DND-41 (cell line): ENCODE measurements at regions not wholly inside any gene's neighbourhood (a gene's known extent, or its start where the extent isn't known, plus 50 kb on each side); places are given as distances from the start of the nearest gene placed in this dataset.
A peak's percentile ranks its signal among the peaks of the same experiment; 100 is the strongest.

Experiments used
- ATAC-seq: fragments of 200-7000 bp; cut with Tn5 transposase; 3 replicates; pipeline ENCODE4 v1.9.1; 2021; ENCODE audit warnings: low read depth; ENCODE audit not compliant: insufficient read depth
- DNase-seq: peaks from one replicate; pipeline ENCODE4 v3.0.0-alpha.2; 2020
- H2AFZ ChIP-seq: 2 replicates; pipeline ENCODE4 v1.6.0; 2012; ENCODE audit warnings: low read depth, low read length
- H3K27ac ChIP-seq: 2 replicates; pipeline ENCODE4 v1.5.1; 2012; ENCODE audit warnings: low read length, inconsistent platforms
- H3K27me3 ChIP-seq: fragments of 200-600 bp; sonication (generic); 2 replicates; pipeline ENCODE4 v1.6.0; 2012; ENCODE audit warnings: low read length, mild to moderate bottlenecking, inconsistent platforms; ENCODE audit not compliant: insufficient read depth, poor library complexity
- H3K36me3 ChIP-seq: 2 replicates; pipeline ENCODE4 v1.5.1; 2012; ENCODE audit warnings: low read length, inconsistent platforms; ENCODE audit not compliant: insufficient read depth
- H3K4me1 ChIP-seq: 2 replicates; pipeline ENCODE4 v1.5.1; 2012; ENCODE audit warnings: mild to moderate bottlenecking, low read length; ENCODE audit not compliant: insufficient read depth
- H3K4me2 ChIP-seq: 2 replicates; pipeline ENCODE4 v1.6.0; 2012; ENCODE audit warnings: mild to moderate bottlenecking, moderate library complexity, low read length, inconsistent platforms; ENCODE audit not compliant: insufficient read depth
- H3K4me3 ChIP-seq, 2 experiments: fragments of 200-600 bp in 1 of 2; shearing (Covaris generic) in 1 of 2; 2 replicates each; pipeline ENCODE4 v1.5.1; 2012 to 2016; ENCODE audit warnings: inconsistent platforms in 2 of 2, low read length in 2 of 2, mild to moderate bottlenecking in 2 of 2, low read depth in 1 of 2, moderate library complexity in 1 of 2
- H3K79me2 ChIP-seq: 2 replicates; pipeline ENCODE4 v1.6.0; 2012; ENCODE audit warnings: low read length, inconsistent platforms; ENCODE audit not compliant: insufficient read depth
- H3K9ac ChIP-seq: 2 replicates; pipeline ENCODE4 v1.6.0; 2012; ENCODE audit warnings: low read depth, mild to moderate bottlenecking, inconsistent platforms, low read length, moderate library complexity
- H3K9me3 ChIP-seq: 2 replicates; pipeline ENCODE4 v1.5.1; 2012; ENCODE audit warnings: low read length, moderate library complexity, mild to moderate bottlenecking, inconsistent platforms; ENCODE audit not compliant: insufficient read depth, severe bottlenecking
- H4K20me1 ChIP-seq: 2 replicates; pipeline ENCODE4 v1.6.0; 2012; ENCODE audit warnings: low read length; ENCODE audit not compliant: insufficient read depth
- EZH2 ChIP-seq: IDR thresholded peaks from 3 replicates; pipeline ENCODE4 v1.6.1; 2012; ENCODE audit warnings: borderline replicate concordance, low read depth, mild to moderate bottlenecking, moderate library complexity, low read length, inconsistent platforms; ENCODE audit not compliant: severe bottlenecking
- TF ChIP-seq, protein P1 (sequence below): IDR thresholded peaks from 2 replicates; pipeline ENCODE4 v1.5.1; 2012; ENCODE audit warnings: borderline replicate concordance, low read length, moderate library complexity, mild to moderate bottlenecking; ENCODE audit not compliant: poor library complexity, severe bottlenecking; ENCODE audit errors: extremely low read depth

DNA sequence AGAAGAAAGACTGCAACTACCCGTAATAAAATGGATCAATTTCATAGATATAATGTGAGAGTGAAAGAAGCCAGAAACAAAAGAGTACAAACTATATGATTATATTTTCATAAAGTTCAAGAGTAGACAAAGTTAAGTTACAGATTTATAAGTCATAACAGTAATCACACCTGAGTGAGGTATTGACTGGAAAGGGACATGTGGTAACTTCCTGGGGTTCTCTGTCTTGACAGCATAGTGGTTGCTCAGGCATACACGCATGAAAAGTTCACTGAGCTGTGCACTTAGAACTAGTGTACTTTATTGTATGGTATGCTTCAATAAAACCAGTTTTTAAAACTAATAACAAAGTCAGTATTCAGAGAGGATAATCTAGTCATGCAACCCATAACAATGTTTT is 653.6 kb downstream of the EPM2A start:
- Histone ChIP-seq H3K36me3 (no peaks in the 10 kb centered on the region), H3K27ac (no peak overlapping the region)
- TF ChIP-seq, protein P1, sequence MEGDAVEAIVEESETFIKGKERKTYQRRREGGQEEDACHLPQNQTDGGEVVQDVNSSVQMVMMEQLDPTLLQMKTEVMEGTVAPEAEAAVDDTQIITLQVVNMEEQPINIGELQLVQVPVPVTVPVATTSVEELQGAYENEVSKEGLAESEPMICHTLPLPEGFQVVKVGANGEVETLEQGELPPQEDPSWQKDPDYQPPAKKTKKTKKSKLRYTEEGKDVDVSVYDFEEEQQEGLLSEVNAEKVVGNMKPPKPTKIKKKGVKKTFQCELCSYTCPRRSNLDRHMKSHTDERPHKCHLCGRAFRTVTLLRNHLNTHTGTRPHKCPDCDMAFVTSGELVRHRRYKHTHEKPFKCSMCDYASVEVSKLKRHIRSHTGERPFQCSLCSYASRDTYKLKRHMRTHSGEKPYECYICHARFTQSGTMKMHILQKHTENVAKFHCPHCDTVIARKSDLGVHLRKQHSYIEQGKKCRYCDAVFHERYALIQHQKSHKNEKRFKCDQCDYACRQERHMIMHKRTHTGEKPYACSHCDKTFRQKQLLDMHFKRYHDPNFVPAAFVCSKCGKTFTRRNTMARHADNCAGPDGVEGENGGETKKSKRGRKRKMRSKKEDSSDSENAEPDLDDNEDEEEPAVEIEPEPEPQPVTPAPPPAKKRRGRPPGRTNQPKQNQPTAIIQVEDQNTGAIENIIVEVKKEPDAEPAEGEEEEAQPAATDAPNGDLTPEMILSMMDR = no peak
- TF ChIP-seq EZH2 = no peak

DNA sequence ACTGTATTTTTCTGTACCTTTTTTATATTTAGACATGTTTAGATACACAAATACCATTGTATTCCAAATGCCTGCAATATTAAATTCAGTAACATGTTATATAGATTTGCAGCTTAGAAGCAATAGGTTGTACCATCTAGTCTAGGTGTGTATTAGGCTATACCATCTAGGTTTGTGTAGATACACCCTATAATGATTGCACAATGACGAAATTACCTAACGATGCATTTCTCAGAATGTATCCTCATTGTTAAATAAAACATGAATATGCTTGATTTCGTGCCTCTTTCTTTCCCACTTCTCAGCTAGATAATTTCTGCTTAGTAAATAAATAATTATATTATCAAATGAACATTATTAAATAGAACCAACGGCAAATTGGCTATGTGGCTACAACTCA is 653.0 kb downstream of the EPM2A start:
- no peak overlapping the region for H3K27ac ChIP-seq
- H3K9ac ChIP-seq = no peak overlapping the region
- H2AFZ ChIP-seq = no peak overlapping the region
- H4K20me1 ChIP-seq = no peaks in the 10 kb centered on the region
- no peak overlapping the region for H3K4me3 ChIP-seq
- no peaks in the 10 kb centered on the region for H3K79me2 ChIP-seq
- no peaks in the 10 kb centered on the region for H3K4me1 ChIP-seq
- ATAC-seq (no peak), DNase-seq (no peak)
- H3K27me3 ChIP-seq = no peaks in the 10 kb centered on the region
- H3K9me3 ChIP-seq = no peaks in the 10 kb centered on the region
- no peak for TF ChIP-seq EZH2
- TF ChIP-seq, protein P1 = no peak
- no peaks in the 10 kb centered on the region for H3K36me3 ChIP-seq
- H3K4me2 ChIP-seq = no peak overlapping the region

More for the DNA sequence above, 653.6 kb downstream of the EPM2A start:
- no peaks in the 10 kb centered on the region for H4K20me1 ChIP-seq
- DNase-seq = no peak
- no peaks in the 10 kb centered on the region for H3K79me2 ChIP-seq
- H3K27me3 ChIP-seq = no peaks in the 10 kb centered on the region
- H3K9ac ChIP-seq = no peak overlapping the region
- H3K4me3 ChIP-seq = no peak overlapping the region
- H3K9me3 ChIP-seq = no peaks in the 10 kb centered on the region
- H2AFZ ChIP-seq = no peak overlapping the region
- H3K4me2 ChIP-seq = no peak overlapping the region
- no peak for ATAC-seq
- no peaks in the 10 kb centered on the region for H3K4me1 ChIP-seq

DNA sequence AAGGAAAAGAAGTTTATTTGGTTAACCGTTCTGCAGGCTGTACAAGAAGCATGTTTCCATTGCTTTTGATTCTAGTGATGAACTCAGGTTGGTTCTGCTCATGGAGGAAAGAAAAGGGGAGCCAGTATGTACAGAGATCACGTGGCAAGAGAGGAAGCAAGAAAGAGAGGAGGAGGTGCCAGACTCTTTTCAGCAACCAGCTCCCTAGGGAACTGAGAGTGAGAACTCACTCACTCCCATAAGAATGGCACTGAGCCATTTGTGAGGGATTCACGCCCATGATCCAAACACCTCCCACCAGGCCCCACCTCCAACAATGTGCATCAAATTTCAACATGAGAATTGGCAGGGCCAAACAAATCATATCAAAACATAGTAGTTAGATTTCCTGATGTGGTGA is 649.1 kb downstream of the EPM2A start:
- Histone ChIP-seq H3K9me3 (no peaks in the 10 kb centered on the region), H2AFZ (no peak overlapping the region), H3K27ac (no peak overlapping the region), H3K4me1 (no peaks in the 10 kb centered on the region), H3K36me3 (no peaks in the 10 kb centered on the region), H4K20me1 (no peaks in the 10 kb centered on the region), H3K27me3 (no peaks in the 10 kb centered on the region), H3K4me2 (no peak overlapping the region), H3K4me3 (no peak overlapping the region), H3K79me2 (no peaks in the 10 kb centered on the region), H3K9ac (no peak overlapping the region)
- no peak for DNase-seq
- ATAC-seq = peak; percentile 37; the same call in 1 of the 3 replicates
- TF ChIP-seq EZH2 = no peak
- TF ChIP-seq, protein P1 = no peak

DNA sequence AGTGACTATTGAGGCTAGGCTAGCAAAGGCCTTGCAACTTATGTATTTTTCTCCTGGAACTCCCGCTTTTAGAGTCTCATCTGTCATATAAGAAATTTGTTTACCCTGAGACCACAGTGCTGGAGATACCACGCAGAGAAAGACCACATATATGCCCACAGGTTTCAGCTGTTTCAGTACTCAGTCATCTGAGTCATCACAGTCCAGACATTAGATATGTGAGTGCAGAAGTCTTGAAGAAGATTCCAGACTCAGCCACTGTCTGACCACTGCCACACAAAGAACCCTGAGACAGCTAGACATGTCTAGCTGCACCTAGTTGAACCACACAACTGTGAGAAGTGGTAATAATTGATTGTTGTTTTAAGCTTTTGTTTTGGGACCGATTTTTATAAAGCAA is 648.3 kb downstream of the EPM2A start:
- Histone ChIP-seq H3K79me2 (no peaks in the 10 kb centered on the region), H3K4me2 (no peak overlapping the region), H3K27ac (no peak overlapping the region), H3K4me1 (no peaks in the 10 kb centered on the region), H3K36me3 (no peaks in the 10 kb centered on the region), H3K9me3 (no peaks in the 10 kb centered on the region), H3K4me3 (no peak overlapping the region), H4K20me1 (no peaks in the 10 kb centered on the region), H3K27me3 (peaks cover 2% of the 10 kb centered on the region), H2AFZ (no peak overlapping the region), H3K9ac (no peak overlapping the region)
- no peak for DNase-seq
- TF ChIP-seq, protein P1 = no peak
- ATAC-seq = no peak
